ENCODE measurements at regions not wholly inside any gene's neighbourhood (a gene's known extent, or its start where the extent isn't known, plus 50 kb on each side); places are given as distances from the start of the nearest gene placed in this dataset.

- no peak for DNase-seq
These were observed 68.7 kb upstream of the RNF7 start for GRCh38 chr3:141669434-141669833.

- no peak for DNase-seq
These were observed 60.4 kb upstream of the RNF7 start for GRCh38 chr3:141677701-141678100.

- peak; percentile 81 for DNase-seq
These were observed 57.3 kb upstream of the RNF7 start for GRCh38 chr3:141680620-141681389.

GRCh38 chr3:141681390-141681780, 56.7 kb upstream of the RNF7 start:
- no peak for DNase-seq

GRCh38 chr3:141682007-141682406, 56.1 kb upstream of the RNF7 start:
- DNase-seq = no peak

GRCh38 chr3:141682921-141683320, 55.2 kb upstream of the RNF7 start:
- no peak for DNase-seq

- no peak for DNase-seq
These were observed 53.3 kb upstream of the RNF7 start for GRCh38 chr3:141684758-141685157.

- peak; percentile 67 for DNase-seq
These were observed 51.4 kb upstream of the RNF7 start for GRCh38 chr3:141686466-141687291.

Measured in NCI-H69 (cell line).